ENCODE measurements at regions not wholly inside any gene's neighbourhood (a gene's known extent, or its start where the extent isn't known, plus 50 kb on each side); places are given as distances from the start of the nearest gene placed in this dataset.
"Not testable (repeated sequence)": the region's sequence is repeated elsewhere in the genome, so short reads cannot be mapped to it uniquely, and the experiment has no call there.

DNA sequence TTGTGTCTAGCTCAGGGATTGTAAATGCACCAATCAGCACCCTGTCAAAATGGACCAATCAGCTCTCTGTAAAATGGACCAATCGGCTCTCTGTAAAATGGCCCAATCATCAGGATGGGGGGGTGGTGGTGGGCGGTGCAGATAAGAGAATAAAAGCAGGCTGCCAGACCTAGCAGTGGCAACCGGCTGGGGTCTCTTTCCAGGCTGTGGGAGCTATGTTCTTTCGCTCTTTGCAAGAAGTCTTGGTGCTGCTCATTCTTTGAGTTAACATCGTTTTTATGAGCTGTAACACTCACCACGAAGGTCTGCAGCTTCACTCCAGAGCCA, 328.9 kb upstream of the KLF4 start:
- TF ChIP-seq, protein P1, sequence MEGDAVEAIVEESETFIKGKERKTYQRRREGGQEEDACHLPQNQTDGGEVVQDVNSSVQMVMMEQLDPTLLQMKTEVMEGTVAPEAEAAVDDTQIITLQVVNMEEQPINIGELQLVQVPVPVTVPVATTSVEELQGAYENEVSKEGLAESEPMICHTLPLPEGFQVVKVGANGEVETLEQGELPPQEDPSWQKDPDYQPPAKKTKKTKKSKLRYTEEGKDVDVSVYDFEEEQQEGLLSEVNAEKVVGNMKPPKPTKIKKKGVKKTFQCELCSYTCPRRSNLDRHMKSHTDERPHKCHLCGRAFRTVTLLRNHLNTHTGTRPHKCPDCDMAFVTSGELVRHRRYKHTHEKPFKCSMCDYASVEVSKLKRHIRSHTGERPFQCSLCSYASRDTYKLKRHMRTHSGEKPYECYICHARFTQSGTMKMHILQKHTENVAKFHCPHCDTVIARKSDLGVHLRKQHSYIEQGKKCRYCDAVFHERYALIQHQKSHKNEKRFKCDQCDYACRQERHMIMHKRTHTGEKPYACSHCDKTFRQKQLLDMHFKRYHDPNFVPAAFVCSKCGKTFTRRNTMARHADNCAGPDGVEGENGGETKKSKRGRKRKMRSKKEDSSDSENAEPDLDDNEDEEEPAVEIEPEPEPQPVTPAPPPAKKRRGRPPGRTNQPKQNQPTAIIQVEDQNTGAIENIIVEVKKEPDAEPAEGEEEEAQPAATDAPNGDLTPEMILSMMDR (conservative IDR thresholded peaks at IDR 0.05; ENCODE audit: low read depth in 2 of 2), result not testable (repeated sequence)
- not testable (repeated sequence) for TF ChIP-seq EZH2 (IDR thresholded peaks at IDR 0.05; ENCODE audit: low read depth, unreplicated experiment); NANOG (IDR thresholded peaks at IDR 0.05; ENCODE audit: borderline replicate concordance); POLR2AphosphoS5 (IDR thresholded peaks at IDR 0.05; ENCODE audit: low read depth); ZNF331 (CRISPR knock-in tag; IDR thresholded peaks at IDR 0.05; ENCODE audit: low read depth); CREB1 (CRISPR knock-in tag; IDR thresholded peaks at IDR 0.05; ENCODE audit: low read depth); STAT1 (IDR thresholded peaks at IDR 0.05; ENCODE audit: unreplicated experiment); EZH2phosphoT487 (IDR thresholded peaks at IDR 0.05; ENCODE audit: unreplicated experiment)
- TF ChIP-seq, protein P2, sequence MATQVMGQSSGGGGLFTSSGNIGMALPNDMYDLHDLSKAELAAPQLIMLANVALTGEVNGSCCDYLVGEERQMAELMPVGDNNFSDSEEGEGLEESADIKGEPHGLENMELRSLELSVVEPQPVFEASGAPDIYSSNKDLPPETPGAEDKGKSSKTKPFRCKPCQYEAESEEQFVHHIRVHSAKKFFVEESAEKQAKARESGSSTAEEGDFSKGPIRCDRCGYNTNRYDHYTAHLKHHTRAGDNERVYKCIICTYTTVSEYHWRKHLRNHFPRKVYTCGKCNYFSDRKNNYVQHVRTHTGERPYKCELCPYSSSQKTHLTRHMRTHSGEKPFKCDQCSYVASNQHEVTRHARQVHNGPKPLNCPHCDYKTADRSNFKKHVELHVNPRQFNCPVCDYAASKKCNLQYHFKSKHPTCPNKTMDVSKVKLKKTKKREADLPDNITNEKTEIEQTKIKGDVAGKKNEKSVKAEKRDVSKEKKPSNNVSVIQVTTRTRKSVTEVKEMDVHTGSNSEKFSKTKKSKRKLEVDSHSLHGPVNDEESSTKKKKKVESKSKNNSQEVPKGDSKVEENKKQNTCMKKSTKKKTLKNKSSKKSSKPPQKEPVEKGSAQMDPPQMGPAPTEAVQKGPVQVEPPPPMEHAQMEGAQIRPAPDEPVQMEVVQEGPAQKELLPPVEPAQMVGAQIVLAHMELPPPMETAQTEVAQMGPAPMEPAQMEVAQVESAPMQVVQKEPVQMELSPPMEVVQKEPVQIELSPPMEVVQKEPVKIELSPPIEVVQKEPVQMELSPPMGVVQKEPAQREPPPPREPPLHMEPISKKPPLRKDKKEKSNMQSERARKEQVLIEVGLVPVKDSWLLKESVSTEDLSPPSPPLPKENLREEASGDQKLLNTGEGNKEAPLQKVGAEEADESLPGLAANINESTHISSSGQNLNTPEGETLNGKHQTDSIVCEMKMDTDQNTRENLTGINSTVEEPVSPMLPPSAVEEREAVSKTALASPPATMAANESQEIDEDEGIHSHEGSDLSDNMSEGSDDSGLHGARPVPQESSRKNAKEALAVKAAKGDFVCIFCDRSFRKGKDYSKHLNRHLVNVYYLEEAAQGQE (IDR thresholded peaks at IDR 0.05; ENCODE audit: unreplicated experiment), result not testable (repeated sequence)
- TF ChIP-seq, protein P3, sequence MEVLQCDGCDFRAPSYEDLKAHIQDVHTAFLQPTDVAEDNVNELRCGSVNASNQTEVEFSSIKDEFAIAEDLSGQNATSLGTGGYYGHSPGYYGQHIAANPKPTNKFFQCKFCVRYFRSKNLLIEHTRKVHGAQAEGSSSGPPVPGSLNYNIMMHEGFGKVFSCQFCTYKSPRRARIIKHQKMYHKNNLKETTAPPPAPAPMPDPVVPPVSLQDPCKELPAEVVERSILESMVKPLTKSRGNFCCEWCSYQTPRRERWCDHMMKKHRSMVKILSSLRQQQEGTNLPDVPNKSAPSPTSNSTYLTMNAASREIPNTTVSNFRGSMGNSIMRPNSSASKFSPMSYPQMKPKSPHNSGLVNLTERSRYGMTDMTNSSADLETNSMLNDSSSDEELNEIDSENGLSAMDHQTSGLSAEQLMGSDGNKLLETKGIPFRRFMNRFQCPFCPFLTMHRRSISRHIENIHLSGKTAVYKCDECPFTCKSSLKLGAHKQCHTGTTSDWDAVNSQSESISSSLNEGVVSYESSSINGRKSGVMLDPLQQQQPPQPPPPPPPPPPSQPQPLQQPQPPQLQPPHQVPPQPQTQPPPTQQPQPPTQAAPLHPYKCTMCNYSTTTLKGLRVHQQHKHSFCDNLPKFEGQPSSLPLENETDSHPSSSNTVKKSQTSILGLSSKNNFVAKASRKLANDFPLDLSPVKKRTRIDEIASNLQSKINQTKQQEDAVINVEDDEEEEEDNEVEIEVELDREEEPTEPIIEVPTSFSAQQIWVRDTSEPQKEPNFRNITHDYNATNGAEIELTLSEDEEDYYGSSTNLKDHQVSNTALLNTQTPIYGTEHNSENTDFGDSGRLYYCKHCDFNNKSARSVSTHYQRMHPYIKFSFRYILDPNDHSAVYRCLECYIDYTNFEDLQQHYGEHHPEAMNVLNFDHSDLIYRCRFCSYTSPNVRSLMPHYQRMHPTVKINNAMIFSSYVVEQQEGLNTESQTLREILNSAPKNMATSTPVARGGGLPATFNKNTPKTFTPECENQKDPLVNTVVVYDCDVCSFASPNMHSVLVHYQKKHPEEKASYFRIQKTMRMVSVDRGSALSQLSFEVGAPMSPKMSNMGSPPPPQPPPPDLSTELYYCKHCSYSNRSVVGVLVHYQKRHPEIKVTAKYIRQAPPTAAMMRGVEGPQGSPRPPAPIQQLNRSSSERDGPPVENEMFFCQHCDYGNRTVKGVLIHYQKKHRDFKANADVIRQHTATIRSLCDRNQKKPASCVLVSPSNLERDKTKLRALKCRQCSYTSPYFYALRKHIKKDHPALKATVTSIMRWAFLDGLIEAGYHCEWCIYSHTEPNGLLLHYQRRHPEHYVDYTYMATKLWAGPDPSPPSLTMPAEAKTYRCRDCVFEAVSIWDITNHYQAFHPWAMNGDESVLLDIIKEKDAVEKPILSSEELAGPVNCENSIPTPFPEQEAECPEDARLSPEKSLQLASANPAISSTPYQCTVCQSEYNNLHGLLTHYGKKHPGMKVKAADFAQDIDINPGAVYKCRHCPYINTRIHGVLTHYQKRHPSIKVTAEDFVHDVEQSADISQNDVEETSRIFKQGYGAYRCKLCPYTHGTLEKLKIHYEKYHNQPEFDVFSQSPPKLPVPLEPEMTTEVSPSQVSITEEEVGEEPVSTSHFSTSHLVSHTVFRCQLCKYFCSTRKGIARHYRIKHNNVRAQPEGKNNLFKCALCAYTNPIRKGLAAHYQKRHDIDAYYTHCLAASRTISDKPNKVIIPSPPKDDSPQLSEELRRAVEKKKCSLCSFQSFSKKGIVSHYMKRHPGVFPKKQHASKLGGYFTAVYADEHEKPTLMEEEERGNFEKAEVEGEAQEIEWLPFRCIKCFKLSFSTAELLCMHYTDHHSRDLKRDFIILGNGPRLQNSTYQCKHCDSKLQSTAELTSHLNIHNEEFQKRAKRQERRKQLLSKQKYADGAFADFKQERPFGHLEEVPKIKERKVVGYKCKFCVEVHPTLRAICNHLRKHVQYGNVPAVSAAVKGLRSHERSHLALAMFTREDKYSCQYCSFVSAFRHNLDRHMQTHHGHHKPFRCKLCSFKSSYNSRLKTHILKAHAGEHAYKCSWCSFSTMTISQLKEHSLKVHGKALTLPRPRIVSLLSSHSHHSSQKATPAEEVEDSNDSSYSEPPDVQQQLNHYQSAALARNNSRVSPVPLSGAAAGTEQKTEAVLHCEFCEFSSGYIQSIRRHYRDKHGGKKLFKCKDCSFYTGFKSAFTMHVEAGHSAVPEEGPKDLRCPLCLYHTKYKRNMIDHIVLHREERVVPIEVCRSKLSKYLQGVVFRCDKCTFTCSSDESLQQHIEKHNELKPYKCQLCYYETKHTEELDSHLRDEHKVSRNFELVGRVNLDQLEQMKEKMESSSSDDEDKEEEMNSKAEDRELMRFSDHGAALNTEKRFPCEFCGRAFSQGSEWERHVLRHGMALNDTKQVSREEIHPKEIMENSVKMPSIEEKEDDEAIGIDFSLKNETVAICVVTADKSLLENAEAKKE (CRISPR knock-in tag; IDR thresholded peaks at IDR 0.05), result not testable (repeated sequence)

All from GM23338 (cell line).